ENCODE measurements at regions not wholly inside any gene's neighbourhood (a gene's known extent, or its start where the extent isn't known, plus 50 kb on each side); places are given as distances from the start of the nearest gene placed in this dataset.
A peak's percentile ranks its signal among the peaks of the same experiment; 100 is the strongest.

DNA sequence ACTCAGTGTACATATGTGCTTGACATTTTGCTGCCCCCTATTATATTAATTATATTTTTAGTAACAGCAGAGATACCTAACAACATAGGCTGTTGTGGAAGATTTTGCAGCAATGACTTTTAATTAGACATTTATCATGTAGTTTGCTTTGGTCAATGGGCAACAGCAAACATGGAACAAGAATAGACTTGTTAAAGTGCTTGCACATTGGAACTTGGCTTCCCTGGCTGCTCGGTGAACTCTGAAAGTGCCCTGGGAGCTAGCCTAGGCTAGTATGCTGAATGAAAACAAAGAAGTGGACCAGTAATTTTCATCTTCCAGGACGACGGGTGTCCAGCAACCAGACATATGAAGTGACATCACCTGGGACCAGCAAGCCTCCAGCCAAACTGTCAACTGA, 1157.1 kb downstream of the ARAP2 start:
- Histone ChIP-seq H3K9ac (ENCODE audit: low read depth, low read length) (no peak overlapping the region), H3K9me3 (ENCODE audit: control insufficient read depth, insufficient read depth, low read length) (no peaks in the 10 kb centered on the region), H3K4me3 (ENCODE audit: low read depth, low read length) (no peak overlapping the region), H3K36me3 (ENCODE audit: control insufficient read depth, insufficient read depth, low read length) (no peaks in the 10 kb centered on the region), H3K27me3 (ENCODE audit: control insufficient read depth, insufficient read depth, low read length) (no peaks in the 10 kb centered on the region), H3K4me1 (ENCODE audit: control insufficient read depth, insufficient read depth, low read length) (no peaks in the 10 kb centered on the region)

DNA sequence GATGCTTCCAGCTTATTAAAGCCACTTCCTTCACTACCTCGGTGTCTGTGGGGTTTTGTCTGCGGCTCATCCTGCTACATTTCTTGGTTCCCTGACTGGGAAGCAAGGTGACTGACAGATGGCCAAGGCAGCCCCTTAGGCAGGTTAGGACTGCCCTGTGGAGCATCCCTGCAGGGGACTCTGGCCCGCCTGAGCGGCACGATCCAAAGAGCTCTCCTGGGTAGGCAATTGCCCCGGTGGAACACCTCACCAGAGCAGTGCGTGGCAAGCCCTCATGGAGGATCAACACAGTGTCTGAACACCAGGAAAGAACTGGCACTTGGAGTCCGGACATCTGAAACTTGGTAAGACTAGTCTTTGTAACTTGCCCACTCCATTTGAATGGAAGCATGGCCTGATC, 1143.4 kb downstream of the ARAP2 start:
- H3K4me1 ChIP-seq (ENCODE audit: control insufficient read depth, insufficient read depth, low read length): no peaks in the 10 kb centered on the region
- no peaks in the 10 kb centered on the region for H3K27me3 ChIP-seq (ENCODE audit: control insufficient read depth, insufficient read depth, low read length)
- no peak overlapping the region for H3K4me3 ChIP-seq (ENCODE audit: low read depth, low read length)
- no peak overlapping the region for H3K9ac ChIP-seq (ENCODE audit: low read depth, low read length)
- no peaks in the 10 kb centered on the region for H3K9me3 ChIP-seq (ENCODE audit: control insufficient read depth, insufficient read depth, low read length)
- no peaks in the 10 kb centered on the region for H3K36me3 ChIP-seq (ENCODE audit: control insufficient read depth, insufficient read depth, low read length)

DNA sequence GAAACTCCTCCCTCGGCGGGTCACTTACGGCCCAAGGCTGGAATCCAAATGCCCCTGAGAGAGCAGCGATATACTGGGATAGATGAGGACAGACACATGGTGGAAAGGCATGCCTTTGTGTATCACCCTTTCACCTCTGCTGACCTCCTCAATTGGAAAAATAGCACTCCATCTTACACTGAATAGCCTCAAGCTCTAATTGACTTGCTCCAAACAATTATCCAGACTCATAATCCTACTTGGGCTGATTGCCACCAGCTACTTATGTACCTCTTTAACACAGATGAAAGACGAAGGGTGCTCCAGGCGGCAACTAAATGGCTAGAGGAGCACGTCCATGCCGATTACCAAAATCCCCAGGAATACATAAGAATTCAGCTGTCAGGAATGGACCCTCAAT, 1142.2 kb downstream of the ARAP2 start:
- Histone ChIP-seq H3K9ac (ENCODE audit: low read depth, low read length) (no peak overlapping the region), H3K36me3 (ENCODE audit: control insufficient read depth, insufficient read depth, low read length) (no peaks in the 10 kb centered on the region), H3K4me1 (ENCODE audit: control insufficient read depth, insufficient read depth, low read length) (no peaks in the 10 kb centered on the region), H3K9me3 (ENCODE audit: control insufficient read depth, insufficient read depth, low read length) (no peaks in the 10 kb centered on the region), H3K27me3 (ENCODE audit: control insufficient read depth, insufficient read depth, low read length) (no peaks in the 10 kb centered on the region), H3K4me3 (ENCODE audit: low read depth, low read length) (no peak overlapping the region)

- no peaks in the 10 kb centered on the region for H3K4me1 ChIP-seq (ENCODE audit: control insufficient read depth, insufficient read depth, low read length)
- no peak overlapping the region for H3K4me3 ChIP-seq (ENCODE audit: low read depth, low read length)
- no peaks in the 10 kb centered on the region for H3K9me3 ChIP-seq (ENCODE audit: control insufficient read depth, insufficient read depth, low read length)
- H3K9ac ChIP-seq (ENCODE audit: low read depth, low read length): no peak overlapping the region
- H3K27me3 ChIP-seq (ENCODE audit: control insufficient read depth, insufficient read depth, low read length): no peaks in the 10 kb centered on the region
- no peaks in the 10 kb centered on the region for H3K36me3 ChIP-seq (ENCODE audit: control insufficient read depth, insufficient read depth, low read length)
These were observed 1138.8 kb downstream of the ARAP2 start for GRCh38 chr4:35105486-35105885.

DNA sequence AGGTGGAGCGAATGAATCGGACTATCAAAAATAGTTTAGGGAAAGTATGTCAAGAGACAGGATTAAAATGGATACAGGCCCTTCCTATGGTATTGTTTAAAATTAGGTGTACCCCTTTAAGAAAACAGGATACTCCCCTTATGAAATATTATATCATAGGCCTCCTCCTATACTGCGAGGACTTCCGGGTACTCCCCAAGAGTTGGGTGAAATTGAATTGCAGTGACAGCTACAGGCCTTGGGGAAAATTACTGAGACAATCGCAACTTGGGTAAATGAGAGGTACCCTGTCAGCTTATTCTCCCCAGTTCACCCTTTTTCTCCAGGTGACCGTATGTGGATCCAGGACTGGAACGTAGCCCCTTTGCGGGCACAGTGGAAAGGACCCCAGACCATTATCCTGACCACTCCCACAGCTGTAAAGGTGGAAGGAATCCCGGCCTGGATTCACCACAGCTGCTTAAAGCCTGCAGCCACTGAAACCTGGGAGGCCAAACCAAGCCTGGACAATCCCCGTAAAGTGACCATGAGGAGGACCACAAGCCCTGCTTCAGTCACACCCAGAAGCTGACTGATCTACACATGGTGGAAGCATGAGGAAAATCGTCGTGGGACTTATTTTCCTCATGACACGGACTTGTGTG, 1138.1 kb downstream of the ARAP2 start:
- no peaks in the 10 kb centered on the region for H3K27me3 ChIP-seq (ENCODE audit: control insufficient read depth, insufficient read depth, low read length)
- H3K9ac ChIP-seq (ENCODE audit: low read depth, low read length): no peak overlapping the region
- H3K36me3 ChIP-seq (ENCODE audit: control insufficient read depth, insufficient read depth, low read length): no peaks in the 10 kb centered on the region
- H3K4me1 ChIP-seq (ENCODE audit: control insufficient read depth, insufficient read depth, low read length): no peaks in the 10 kb centered on the region
- no peaks in the 10 kb centered on the region for H3K9me3 ChIP-seq (ENCODE audit: control insufficient read depth, insufficient read depth, low read length)
- no peak overlapping the region for H3K4me3 ChIP-seq (ENCODE audit: low read depth, low read length)

GRCh38 chr4:35124106-35124505, 1120.2 kb downstream of the ARAP2 start:
- Histone ChIP-seq H3K9me3 (ENCODE audit: control insufficient read depth, insufficient read depth, low read length) (no peaks in the 10 kb centered on the region), H3K9ac (ENCODE audit: low read depth, low read length) (no peak overlapping the region), H3K4me3 (ENCODE audit: low read depth, low read length) (no peak overlapping the region), H3K36me3 (ENCODE audit: control insufficient read depth, insufficient read depth, low read length) (no peaks in the 10 kb centered on the region), H3K4me1 (ENCODE audit: control insufficient read depth, insufficient read depth, low read length) (no peaks in the 10 kb centered on the region), H3K27me3 (ENCODE audit: control insufficient read depth, insufficient read depth, low read length) (no peaks in the 10 kb centered on the region)

DNA sequence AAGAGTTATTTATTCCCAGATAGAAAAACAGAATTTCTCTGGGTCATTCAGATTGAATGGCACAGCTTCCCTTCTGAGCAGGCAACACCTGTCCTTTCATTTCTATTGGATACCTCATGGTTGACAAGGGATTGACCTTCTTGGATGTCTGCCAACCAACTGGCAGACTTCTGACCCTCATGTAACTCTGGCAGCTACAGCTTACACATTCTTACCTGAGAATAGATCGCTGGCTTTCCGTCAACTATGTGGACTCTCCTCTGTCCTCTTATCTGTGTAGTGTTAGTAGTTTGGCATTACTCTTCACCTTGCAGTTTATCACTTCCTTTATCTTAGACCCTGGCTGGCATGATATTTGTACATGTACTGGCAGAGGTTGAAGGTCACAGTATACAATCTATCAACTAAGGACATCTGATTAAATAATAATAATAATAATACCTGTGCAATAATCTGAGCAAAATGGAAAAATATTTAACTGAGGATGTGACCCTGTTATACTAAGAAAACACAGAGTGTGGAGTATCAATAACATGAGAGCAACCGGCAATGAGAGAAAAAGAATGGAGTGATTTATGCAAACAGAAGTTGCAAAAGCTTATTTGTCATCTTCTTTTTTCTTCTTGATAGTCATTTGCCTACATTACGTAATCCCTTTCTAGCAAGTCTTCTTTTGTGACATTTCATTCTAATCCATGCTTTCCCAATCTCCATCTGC, 1118.2 kb downstream of the ARAP2 start:
- Histone ChIP-seq H3K9me3 (ENCODE audit: control insufficient read depth, insufficient read depth, low read length) (no peaks in the 10 kb centered on the region), H3K4me1 (ENCODE audit: control insufficient read depth, insufficient read depth, low read length) (no peaks in the 10 kb centered on the region), H3K9ac (ENCODE audit: low read depth, low read length) (no peak overlapping the region), H3K36me3 (ENCODE audit: control insufficient read depth, insufficient read depth, low read length) (no peaks in the 10 kb centered on the region), H3K27me3 (ENCODE audit: control insufficient read depth, insufficient read depth, low read length) (no peaks in the 10 kb centered on the region), H3K4me3 (ENCODE audit: low read depth, low read length) (no peak overlapping the region)

DNA sequence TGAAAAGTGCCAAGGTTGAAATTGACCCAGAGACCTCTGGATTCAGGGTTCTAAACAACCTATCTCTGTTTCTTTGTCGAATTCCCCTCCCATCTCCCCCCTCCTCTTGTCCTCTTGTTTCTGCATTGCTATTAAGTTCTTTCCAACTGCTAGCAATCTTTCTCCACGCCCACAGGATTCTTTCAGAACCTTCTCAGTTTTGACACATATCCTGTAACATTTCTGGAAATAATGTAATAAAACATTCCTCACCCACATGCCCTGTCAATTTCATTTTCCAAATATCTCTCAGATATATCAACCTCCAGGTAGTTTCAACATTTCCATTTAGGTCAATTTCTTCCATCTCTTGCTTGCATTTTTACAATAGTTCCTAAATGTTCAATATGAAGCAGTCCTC, 1105.9 kb downstream of the ARAP2 start:
- H3K4me3 ChIP-seq (ENCODE audit: low read depth, low read length): no peak overlapping the region
- H3K4me1 ChIP-seq (ENCODE audit: control insufficient read depth, insufficient read depth, low read length): no peaks in the 10 kb centered on the region
- no peaks in the 10 kb centered on the region for H3K9me3 ChIP-seq (ENCODE audit: control insufficient read depth, insufficient read depth, low read length)
- H3K9ac ChIP-seq (ENCODE audit: low read depth, low read length): no peak overlapping the region
- H3K36me3 ChIP-seq (ENCODE audit: control insufficient read depth, insufficient read depth, low read length): no peaks in the 10 kb centered on the region
- H3K27me3 ChIP-seq (ENCODE audit: control insufficient read depth, insufficient read depth, low read length): no peaks in the 10 kb centered on the region

DNA sequence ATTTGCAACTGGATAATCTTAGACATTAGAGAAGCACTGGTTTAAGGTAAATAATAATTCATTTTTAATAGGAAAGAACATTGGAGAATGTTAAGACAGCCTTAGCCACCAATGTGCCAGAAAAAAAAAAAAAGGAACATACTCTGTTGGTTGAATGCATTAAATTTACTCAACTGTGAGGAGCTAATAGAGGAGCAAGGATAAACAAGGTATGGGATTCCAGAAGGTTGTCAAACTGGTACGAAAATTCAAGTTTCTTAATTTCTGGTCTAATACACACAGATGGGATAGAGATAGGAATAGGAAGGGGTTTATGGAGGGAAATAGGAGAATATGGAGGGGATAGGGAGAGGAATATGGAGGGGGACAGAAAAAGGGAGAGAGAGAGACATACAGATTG, 1096.6 kb downstream of the ARAP2 start:
- no peaks in the 10 kb centered on the region for H3K36me3 ChIP-seq (ENCODE audit: control insufficient read depth, insufficient read depth, low read length)
- no peak overlapping the region for H3K9ac ChIP-seq (ENCODE audit: low read depth, low read length)
- H3K27me3 ChIP-seq (ENCODE audit: control insufficient read depth, insufficient read depth, low read length): no peaks in the 10 kb centered on the region
- no peaks in the 10 kb centered on the region for H3K4me1 ChIP-seq (ENCODE audit: control insufficient read depth, insufficient read depth, low read length)
- no peak overlapping the region for H3K4me3 ChIP-seq (ENCODE audit: low read depth, low read length)
- no peaks in the 10 kb centered on the region for H3K9me3 ChIP-seq (ENCODE audit: control insufficient read depth, insufficient read depth, low read length)

- Histone ChIP-seq H3K27me3 (ENCODE audit: control insufficient read depth, insufficient read depth, low read length) (no peaks in the 10 kb centered on the region), H3K9ac (ENCODE audit: low read depth, low read length) (no peak overlapping the region), H3K4me1 (ENCODE audit: control insufficient read depth, insufficient read depth, low read length) (no peaks in the 10 kb centered on the region), H3K4me3 (ENCODE audit: low read depth, low read length) (peak overlapping the region; percentile 2), H3K9me3 (ENCODE audit: control insufficient read depth, insufficient read depth, low read length) (no peaks in the 10 kb centered on the region), H3K36me3 (ENCODE audit: control insufficient read depth, insufficient read depth, low read length) (no peaks in the 10 kb centered on the region)
These were observed 1092.3 kb downstream of the ARAP2 start for GRCh38 chr4:35151816-35152572.

DNA sequence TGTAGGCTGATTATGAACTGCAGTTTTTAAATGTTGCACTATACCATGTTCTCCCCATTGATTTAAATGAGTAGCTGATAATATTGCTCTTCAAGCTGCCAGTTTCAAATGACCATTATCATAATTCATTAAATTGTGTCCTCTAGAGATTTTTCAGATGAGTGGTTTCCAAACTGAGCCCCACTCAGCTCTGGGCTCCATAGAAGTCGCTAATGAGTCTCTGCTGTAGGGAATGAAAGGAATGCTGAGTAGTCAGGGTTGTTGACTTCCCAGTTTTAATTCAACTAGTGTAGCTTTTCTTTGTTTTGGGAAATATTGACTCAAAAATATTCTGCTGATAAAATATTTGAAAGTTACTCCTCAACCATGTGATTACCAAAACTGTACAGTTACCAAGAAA, 1081.1 kb downstream of the ARAP2 start:
- no peaks in the 10 kb centered on the region for H3K36me3 ChIP-seq (ENCODE audit: control insufficient read depth, insufficient read depth, low read length)
- no peak overlapping the region for H3K4me3 ChIP-seq (ENCODE audit: low read depth, low read length)
- no peak overlapping the region for H3K9ac ChIP-seq (ENCODE audit: low read depth, low read length)
- no peaks in the 10 kb centered on the region for H3K4me1 ChIP-seq (ENCODE audit: control insufficient read depth, insufficient read depth, low read length)
- no peaks in the 10 kb centered on the region for H3K9me3 ChIP-seq (ENCODE audit: control insufficient read depth, insufficient read depth, low read length)
- H3K27me3 ChIP-seq (ENCODE audit: control insufficient read depth, insufficient read depth, low read length): no peaks in the 10 kb centered on the region

DNA sequence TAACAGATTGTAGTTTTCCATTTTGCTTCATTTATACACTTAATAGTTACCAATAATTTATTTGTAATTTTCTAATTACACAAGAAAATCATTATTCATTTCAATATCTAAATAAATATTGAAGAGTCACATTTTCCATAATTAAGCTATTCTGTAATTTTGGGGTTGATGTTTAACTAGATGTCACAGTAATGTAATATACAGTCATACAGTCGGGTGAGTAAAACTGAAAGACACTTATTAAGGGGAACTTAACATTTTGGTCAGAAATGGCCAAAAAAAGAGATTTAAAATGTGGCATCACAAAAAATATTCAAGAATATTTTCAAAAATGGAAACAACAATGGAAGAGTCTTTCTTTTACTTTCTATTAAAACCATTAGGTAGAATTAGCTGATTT, 1080.3 kb downstream of the ARAP2 start:
- Histone ChIP-seq H3K4me3 (ENCODE audit: low read depth, low read length) (no peak overlapping the region), H3K27me3 (ENCODE audit: control insufficient read depth, insufficient read depth, low read length) (no peaks in the 10 kb centered on the region)

More for the DNA sequence above, 1080.3 kb downstream of the ARAP2 start:
- Histone ChIP-seq H3K9me3 (ENCODE audit: control insufficient read depth, insufficient read depth, low read length) (no peaks in the 10 kb centered on the region), H3K9ac (ENCODE audit: low read depth, low read length) (no peak overlapping the region), H3K36me3 (ENCODE audit: control insufficient read depth, insufficient read depth, low read length) (no peaks in the 10 kb centered on the region), H3K4me1 (ENCODE audit: control insufficient read depth, insufficient read depth, low read length) (no peaks in the 10 kb centered on the region)
